MV-4-11 (cell line): ENCODE measurements at regions not wholly inside any gene's neighbourhood (a gene's known extent, or its start where the extent isn't known, plus 50 kb on each side); places are given as distances from the start of the nearest gene placed in this dataset.

Experiments used
- DNase-seq: peaks from one replicate; lab custom pipeline; 2025; lab: John Stamatoyannopoulos, UW

DNA sequence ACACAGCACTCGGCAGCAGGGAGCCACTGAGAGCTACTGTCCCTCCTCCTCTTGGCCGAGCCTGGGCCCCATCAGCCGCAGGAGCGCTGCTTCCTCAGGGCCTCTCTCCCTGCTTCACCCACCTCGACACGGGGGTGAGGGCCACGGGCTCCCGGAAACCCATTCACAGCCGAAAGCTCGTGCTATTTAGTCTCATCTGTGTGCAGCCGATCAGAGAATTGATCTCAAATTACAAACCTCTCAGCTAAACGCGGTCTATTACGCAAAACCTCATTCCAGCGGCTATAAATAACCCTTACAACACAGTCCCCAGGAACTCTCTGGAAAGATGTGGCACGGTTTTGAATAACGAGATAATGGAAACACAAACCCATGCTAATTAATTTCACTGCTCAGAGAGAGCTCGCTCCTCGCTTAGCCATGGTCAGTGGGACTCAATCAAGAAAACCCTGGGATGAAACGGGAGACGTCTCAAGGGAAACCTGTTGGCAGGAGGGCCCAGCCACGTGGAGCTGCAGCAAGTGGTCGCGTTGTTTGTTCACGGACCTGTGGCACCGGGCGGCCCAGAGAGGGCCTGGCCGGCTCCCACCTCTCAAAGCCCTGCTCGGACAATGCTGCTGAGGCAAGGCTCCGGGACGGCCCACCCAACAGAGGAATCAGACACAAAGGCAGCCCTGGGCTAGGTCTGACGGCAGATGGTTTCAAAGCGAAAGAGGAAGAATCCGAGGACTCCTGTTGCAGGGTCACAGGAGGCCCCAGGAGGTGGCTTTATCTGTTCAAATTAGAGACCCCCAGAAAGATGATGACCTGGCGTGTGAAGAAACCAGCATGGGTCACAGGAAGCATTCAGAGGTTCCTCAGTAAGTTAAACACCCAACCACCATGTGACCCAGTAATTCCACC, 210.5 kb downstream of the CTTN start:
- DNase-seq, result peak; percentile 84

DNA sequence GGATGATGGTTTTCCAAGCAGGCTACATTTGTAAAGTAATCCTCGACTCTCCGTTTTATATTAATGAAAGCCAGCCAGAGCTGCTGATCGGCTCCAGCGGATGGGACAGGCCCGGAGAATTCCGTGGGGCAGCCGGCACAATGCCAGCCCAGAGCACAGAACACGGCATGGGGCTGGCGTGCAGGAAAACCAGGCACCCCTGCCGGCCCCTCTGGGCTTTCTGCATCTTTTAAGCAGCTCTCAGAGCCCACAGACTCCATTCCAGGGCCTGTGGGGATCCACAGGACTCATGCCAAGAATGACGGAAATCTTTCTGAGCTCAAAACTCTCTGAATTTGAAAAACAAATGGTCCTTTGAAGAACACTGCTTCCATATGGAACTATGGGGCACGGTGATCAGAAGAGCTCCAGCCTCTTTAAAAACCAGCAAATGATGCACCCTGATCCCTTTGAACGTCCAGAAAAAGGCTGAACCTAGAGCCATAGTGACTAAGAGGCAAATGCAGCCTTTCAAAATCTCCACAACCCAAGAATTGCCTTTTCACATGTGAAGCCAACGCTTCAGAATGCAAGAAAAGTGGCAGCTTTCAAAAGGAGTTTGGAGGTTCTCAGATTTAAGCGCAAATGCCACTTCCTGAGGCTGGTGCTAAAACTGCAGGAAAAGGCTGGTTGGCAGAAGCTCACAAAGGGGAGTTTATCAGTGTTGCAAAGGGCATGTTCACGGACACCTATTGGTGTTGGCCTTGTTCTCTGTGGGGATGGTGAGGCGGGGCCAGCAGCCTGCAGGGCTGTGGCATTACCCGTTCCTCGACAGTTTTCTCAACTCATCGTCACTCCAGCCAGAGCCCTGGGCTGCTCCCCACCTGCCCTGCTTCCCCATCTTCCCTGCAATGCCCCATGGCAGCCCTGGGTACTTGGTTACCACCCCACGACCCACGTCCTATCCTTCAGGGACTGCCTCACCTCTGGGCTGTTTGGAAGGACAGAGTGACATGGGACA, 212.5 kb downstream of the CTTN start:
- DNase-seq, result peak; percentile 44

DNA sequence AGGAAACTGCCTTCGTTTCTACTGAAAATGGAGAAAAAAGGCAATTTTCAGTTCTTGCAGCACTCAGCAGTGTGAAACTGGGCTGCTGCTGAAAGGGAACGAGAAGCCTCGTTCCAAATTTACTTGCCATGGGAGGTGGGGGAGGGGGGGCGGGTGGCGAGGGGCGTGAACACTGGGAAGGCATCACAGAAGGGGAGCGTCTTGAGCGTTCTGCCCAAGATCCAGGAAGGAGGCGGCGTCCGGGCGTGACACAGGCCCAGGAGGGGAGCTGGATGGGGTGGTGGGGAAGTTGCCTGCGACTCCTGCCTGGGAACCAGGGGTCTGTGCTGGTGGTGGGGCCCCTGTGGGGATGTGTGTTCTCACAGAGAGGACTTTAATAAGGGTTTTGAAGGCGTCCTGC, 213.5 kb downstream of the CTTN start:
- no peak for DNase-seq

DNA sequence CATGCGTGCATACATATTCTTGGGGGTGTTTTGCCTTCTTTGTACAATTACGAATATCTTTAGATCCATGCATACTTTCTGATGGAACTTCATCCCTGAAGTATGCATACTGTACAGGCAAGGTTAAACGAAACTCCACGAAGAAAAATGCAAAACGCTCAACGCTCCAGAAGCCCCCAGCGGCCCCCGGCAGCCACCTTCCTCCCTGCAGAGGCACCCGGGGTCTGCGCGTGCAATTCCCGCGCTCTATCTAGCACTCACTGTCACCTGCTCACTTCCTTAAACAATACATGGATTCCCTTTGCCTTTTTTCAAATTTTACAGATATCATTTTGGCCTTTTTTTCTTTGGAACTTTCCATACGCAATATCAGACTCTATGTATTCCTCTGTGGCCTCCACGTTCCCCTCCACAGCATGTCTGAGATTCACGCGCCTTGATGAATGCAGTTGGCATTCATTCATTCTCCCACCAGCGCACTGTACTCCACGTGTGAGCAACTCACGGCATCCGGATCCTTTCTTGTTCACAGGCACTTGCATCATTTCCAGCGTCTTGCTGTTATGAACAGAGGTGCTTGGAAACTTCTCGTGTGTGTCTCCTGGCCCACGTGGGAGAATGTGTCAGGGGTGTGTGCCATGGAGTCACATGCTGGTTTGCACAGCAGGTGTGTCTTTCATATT, 214.3 kb downstream of the CTTN start:
- no peak for DNase-seq

DNA sequence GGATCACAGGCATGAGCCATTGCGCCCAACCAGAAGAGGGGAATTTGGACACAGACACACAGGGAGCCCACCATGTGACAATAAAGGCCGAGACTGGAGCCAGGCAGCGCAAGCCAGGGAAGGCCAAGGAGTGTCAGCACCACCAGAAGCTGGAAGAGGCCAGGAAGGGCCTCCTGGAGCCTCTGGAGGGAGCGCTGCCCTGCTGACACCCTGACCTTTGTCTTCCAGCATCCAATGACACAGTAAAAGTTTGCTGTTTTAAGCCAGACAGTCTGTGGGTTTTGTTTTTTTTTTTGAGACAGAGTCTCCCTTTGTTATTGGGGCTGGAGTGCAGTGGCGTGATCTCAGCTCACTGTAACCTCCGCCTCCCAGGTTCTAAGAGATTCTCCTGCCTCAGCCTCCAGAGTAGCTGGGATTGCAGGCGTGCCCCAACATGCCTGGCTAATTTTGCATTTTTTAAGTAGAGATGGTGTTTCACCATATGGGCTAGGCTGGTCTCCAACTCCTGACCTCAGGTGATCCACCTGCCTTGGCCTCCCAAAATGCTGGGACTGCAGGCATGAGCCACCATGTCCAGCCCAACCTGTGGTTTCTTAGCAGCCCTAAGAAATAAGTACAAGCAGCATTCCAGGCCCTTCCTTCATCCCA, 215.8 kb downstream of the CTTN start:
- DNase-seq, result no peak

DNA sequence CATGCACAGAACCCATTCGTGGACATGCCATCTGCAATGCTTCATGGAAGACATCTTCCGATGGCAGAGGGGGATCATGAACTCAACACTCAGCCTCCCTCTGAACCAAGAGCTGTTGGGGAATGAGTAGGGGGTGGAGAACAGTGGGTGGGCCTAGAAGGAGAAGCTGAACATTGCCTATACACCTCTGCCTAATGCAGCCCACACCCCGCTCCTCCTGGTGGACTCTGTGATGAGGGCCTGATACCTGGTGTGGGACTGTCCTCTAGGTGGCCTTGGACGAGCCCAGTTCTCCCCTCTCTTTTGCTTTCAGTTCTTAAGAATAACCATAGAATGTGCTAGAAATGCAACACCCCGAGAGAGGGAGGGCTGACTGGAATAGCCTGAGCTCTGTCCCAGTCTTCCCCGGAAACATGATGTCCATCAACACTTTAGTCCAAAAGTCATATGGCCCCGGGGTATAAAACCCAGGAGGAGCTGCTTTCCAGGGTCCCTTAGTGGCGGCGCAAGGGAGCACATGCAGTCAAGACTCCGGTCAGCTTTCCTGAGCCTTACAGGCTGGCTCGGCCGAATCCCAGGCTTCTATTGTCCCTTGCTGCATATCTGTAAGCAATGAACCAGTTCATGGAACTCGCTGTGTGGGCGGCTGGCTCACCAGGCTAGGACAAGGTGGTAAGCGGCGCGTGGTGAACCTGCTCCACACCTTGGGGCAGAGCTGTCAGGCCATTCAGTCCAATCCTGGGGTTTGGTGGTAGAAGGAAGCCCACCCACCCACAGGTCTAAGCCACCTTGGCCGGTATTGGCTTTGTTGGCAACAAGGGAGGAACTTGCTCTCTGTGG, 216.9 kb downstream of the CTTN start:
- DNase-seq, result no peak

DNA sequence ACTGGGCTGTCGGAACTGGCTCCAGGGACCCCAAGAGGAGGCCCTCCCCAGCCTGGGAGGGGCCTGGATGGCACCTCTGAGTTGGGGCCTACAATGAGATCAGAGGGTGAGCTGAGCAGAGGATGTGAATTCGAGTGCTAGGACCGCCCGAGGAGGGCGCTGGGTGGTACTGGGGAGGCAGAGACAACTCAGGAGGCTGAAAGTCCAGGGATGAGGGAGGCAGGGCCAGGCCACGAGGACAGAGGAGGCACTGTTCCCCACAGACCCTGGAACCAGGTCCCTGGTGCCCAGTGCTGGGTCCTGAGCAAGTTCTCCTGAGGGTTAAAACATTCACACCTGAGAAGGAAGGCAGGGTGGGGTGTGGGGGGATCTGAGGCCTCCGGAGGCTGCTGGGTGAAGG, 218.0 kb downstream of the CTTN start:
- DNase-seq, result no peak

DNA sequence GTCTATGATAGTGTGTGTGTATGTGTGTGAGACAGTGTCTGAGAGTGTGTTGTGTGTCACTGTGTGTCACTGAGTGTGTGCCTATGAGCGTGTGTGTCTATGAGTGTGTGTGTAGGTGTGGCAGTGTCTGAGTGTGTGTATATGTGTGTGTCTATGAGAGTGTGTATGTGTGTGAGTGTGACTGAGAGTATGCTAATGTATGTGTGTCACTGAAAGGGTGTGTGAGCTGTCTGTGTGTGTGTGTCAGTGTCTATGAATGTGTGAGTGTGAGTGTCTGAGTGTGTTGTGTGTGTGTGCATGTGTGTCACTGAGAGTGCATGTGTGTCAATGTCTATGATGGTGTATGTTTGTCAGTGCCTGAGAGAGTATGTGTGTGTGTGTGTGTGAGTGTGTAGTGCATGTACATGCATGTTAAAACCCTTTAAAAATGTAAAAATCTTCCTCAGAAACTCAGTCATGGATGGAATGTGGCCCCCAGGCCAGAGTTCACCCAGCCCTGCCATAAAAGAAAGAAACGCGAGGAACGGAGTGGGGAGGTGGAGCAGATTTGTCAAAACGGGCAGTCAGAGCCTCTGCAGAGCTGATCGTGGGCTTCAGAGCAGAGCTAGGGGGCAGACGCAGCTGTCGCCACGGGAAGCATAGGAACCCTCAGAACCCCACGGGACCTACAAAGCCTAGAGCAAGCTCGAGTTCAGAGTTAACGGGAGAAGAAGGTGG, 218.8 kb downstream of the CTTN start:
- DNase-seq, result no peak

DNA sequence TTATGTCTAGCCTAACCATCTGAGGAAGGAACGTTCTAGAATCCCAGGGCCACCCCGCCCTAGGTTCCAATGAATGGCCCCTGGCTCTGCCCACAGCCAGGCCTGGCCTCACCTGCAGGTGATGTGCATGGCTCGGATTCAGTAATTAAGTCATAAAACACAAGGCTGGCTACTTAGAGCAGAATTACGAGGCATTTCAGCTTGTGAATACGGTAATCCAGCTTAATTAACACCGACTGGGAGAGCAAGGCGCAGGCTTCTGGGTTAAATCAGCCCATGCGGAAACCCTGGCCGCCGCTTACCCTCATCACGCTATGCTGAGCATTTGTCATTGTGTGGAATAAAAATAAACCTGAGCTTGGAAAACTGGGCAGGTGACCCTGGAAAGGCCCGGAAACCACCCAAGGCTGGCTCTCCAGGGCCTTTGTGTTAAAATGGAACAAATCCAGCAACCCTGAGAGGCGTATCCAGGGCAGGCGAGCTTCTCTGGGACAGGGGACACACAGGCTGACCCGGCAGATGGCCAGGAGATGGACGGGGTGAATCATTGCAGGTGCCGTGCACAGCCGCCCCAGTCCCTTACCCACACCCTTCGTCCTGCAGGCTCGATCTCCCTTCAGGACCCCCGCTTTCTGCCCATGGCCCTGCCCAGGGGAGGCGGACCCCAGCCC, 220.2 kb downstream of the CTTN start:
- DNase-seq, result no peak

DNA sequence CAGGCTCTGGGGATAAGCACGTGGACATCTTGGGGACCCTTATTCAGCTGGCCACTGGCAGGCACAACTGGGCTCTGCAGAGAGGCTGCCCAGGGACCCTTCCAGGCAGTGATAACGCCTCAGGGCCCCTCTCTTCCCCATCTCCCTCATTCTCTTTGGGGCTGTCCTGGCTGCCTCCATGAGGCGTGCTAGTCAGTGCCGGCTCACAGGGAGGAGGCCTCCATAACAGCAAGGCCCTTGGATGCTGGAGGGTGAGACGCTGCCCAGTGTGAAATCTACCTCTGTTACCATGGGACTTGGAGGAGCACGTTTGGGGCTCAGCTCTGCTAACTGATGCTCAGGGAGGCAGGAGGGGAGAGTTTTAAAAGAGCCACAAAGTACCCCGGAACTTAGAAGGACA, 221.3 kb downstream of the CTTN start:
- DNase-seq, result no peak

DNA sequence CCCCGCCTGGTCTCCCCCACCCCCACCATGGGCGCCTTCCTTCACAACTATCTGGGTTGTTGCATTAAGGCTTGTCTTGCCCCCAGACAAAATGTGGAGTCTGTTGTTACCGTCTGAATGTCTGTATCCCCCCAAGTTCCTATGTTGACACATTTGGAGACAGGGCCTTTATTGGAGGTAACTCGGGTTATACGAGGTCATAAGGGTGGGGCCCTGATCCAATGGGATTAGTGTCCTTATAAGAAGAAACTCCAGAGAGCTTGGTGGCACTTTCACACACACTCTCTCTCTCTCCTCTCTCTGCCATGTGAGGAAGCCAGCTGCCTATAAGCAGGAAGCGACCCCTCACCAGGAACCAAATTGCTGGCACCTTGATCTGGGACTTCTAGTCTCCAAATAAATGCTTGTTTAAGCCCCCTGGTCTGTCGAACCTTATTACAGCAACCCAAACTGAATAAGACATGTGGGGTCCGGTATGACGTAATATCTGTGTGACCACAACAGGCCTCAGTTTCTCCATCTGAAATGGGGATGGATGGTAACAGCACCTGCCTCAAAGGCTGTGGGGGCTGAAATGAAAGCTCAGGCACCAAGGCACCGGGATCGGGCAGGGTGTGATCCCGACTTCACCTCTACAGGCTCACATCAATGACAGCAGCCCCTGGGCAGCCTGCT, 222.3 kb downstream of the CTTN start:
- no peak for DNase-seq

DNA sequence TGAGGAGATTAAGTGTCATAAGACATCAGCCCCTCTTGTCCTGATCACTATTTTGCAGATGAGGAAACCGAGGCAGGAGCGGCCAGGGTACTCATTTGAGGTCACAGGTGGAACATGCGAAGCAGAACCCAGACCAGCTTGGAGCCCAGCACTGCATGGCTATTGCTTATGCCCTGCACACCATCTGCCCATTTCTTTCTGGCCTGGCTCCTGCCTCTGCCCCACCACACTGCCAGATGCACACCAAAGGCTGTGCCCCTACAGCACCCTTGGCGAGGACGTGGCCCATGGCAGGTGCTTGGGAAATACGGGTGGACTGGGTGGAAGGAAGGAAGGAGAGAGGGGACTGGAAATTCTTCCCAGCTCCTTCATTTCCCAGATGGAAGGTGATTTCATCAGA, 222.9 kb downstream of the CTTN start:
- no peak for DNase-seq

DNA sequence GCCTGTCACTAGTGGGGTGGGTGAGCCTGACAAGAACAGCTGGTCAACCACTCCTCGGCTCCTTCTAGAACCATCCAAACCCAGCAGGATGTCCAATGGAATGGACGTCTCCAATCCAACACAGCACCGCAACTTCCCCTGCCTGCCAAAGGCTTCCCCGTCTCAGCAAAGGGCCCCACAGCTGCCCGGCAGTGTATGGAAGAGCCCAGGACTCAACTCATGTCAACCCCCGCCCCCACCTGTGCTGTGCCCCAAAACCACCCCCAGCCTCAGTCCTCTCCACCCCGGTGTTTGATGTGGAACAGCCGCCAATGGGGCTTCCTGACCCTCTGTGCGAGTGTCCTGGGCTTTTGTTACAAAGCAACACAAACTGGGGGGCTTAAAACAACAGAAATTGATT, 223.8 kb downstream of the CTTN start:
- DNase-seq, result no peak

DNA sequence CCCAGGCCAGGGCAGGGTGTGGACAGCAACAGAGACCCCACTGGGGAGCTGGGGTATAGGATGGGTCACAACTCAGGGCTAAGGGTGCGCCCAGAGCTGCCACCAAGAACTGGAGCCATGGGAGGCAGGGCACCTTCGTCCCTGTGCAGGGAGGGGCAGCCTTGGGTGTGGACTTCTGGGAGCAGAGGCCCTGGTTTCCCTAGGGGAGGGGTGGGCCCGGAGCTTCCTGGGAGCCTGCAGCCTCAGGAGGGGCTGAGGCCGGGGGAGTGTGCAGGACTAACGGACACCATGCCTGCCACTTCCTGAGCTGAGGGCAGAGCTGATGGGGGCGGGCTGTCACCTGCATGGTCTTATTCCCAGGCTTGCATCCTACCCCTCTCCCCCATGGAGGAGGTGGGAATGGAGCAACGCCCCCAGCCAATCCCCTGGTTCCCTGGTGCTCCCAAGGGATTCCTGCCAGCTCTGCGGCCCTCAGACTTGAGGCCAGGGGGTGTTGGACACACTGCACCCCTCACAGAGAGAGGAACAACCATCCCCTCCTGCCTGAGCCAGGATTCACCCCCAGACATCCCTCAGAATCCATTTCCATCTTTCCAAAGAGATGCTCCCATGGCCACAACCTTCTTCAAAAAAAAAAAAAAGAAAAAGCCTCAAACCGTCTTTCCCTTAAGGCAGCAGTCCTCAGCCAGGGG, 225.7 kb downstream of the CTTN start:
- no peak for DNase-seq

DNA sequence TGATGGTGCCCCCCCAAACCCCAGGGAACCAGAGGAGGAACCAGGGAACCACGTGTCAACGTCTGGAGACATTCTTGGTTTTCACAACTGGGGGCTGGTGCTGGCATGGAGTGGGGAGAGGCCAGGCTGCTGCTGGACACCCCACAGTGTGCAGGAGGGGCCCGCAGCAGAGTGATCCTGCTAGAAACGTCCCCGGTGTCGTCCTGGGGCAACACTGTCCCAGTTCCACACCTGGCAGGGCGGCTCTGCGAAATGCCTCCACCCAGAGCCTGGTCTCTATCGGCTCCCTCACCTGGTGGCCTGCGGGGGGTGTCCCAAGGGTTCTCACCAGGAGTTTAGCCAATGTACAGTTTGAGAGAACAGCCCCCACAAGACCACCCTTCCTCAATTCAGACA, 226.3 kb downstream of the CTTN start:
- no peak for DNase-seq

DNA sequence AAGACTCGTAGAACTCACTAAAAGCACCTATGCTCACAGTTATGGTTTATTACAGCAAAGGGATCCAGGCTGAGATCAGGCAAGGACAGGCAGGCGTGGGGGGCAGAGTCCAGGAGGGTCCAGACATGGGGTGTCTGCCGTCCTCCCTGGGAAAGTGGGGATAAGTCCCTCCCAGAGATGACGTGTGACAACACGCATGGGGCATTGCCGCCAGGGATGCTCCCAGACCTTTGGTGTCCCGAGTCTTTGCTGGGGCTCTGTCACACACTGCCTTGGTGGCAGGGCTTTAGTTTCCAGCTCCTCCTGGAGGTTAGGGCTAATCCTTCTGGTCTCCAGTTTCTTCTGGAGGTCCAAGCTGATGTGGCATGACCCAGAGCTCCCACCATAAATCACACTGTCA, 226.7 kb downstream of the CTTN start:
- no peak for DNase-seq

DNA sequence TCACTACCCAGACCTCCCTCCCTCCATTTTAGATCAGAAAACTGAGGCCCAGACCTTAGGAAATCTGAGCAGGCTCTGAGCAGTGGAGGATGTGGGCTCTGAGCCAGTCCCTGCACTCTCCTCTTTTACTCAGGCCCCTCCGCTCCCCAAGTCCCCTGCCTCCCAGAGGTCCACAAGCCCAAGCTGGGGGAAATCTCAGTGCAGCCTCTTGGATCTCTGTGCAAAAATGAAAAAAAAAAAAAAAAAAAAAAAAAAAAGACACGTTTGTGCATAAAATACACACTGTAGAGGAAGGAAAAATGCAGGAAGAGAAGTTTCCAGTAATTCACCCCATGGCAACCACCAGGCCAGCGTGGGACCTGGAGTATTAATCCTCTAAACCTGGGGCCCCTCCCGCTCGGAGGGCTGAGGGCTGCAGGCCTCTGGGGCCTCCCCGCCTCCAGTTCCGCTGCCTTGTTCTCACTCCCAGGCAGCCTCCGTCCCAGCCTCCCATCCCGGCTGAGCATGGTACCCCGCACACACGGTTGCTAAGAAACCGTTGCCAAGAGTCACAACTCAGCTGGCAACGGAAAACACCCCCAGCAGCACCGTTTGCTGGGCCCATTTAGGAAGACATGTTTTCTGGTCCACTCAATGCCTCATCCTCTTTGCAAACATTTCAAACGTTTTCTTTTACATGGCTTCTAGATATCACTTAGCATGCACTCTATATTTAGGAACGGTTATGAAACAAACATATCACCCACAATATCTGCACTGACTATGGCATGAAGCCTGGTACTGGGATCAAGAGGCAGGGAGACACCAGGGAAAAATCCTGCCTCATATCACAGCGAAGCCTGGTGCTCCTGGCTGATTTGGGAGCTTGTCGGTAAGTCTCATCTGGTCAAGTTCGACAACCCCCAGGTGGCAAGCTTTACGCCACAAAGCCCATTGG, 227.5 kb downstream of the CTTN start:
- no peak for DNase-seq
